ENCODE measurements at regions not wholly inside any gene's neighbourhood (a gene's known extent, or its start where the extent isn't known, plus 50 kb on each side); places are given as distances from the start of the nearest gene placed in this dataset.

DNA sequence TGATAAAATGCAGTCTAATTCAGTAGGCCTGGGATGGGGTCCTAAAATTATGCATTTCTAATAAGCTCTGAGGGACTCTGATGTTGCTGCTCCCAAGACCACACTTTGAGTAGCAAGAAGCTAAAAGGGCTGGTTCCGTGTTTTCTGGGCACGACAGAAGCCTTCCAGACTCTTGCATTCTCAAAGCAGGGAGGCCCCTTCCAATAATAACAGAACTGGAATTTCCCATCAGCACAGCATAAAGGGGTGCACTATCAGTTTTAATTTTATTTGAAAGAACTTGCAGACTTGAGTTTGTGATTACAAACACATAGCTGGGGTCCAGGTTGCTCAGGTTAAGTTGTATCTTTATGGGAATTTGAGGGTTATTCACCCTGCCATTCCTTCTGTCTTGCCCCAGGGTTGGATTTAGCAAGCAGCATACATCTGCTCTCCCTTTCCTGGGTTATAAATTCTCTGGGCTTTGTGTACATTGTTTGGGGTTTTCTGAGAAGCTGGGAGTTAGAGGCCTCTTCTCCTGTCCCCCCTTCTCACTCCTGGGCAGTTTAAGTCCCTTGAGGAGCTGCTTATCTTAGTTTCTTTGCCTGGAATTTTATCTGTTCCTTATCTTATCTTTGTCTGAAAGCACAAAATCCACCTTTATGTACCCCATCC, 94.2 kb upstream of the SLC2A1 start:
- no peak for TF ChIP-seq YY1 (IDR thresholded peaks at IDR 0.05; ENCODE audit: extremely low read depth, insufficient replicate concordance, low read depth, low read length)
- TF ChIP-seq, protein P1, sequence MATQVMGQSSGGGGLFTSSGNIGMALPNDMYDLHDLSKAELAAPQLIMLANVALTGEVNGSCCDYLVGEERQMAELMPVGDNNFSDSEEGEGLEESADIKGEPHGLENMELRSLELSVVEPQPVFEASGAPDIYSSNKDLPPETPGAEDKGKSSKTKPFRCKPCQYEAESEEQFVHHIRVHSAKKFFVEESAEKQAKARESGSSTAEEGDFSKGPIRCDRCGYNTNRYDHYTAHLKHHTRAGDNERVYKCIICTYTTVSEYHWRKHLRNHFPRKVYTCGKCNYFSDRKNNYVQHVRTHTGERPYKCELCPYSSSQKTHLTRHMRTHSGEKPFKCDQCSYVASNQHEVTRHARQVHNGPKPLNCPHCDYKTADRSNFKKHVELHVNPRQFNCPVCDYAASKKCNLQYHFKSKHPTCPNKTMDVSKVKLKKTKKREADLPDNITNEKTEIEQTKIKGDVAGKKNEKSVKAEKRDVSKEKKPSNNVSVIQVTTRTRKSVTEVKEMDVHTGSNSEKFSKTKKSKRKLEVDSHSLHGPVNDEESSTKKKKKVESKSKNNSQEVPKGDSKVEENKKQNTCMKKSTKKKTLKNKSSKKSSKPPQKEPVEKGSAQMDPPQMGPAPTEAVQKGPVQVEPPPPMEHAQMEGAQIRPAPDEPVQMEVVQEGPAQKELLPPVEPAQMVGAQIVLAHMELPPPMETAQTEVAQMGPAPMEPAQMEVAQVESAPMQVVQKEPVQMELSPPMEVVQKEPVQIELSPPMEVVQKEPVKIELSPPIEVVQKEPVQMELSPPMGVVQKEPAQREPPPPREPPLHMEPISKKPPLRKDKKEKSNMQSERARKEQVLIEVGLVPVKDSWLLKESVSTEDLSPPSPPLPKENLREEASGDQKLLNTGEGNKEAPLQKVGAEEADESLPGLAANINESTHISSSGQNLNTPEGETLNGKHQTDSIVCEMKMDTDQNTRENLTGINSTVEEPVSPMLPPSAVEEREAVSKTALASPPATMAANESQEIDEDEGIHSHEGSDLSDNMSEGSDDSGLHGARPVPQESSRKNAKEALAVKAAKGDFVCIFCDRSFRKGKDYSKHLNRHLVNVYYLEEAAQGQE (IDR thresholded peaks at IDR 0.05; ENCODE audit: low read depth) = no peak
- TF ChIP-seq EGR1 (IDR thresholded peaks at IDR 0.05; ENCODE audit: low read depth) = no peak
- TF ChIP-seq, protein P2, sequence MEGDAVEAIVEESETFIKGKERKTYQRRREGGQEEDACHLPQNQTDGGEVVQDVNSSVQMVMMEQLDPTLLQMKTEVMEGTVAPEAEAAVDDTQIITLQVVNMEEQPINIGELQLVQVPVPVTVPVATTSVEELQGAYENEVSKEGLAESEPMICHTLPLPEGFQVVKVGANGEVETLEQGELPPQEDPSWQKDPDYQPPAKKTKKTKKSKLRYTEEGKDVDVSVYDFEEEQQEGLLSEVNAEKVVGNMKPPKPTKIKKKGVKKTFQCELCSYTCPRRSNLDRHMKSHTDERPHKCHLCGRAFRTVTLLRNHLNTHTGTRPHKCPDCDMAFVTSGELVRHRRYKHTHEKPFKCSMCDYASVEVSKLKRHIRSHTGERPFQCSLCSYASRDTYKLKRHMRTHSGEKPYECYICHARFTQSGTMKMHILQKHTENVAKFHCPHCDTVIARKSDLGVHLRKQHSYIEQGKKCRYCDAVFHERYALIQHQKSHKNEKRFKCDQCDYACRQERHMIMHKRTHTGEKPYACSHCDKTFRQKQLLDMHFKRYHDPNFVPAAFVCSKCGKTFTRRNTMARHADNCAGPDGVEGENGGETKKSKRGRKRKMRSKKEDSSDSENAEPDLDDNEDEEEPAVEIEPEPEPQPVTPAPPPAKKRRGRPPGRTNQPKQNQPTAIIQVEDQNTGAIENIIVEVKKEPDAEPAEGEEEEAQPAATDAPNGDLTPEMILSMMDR (IDR thresholded peaks at IDR 0.05 in 2 of 3, conservative IDR thresholded peaks at IDR 0.05 in 1 of 3; ENCODE audit: borderline replicate concordance in 1 of 3, insufficient read depth in 1 of 3, low read depth in 2 of 3, low read length in 2 of 3) = no peak

Data from HCT116 (cell line).